ENCODE measurements at regions not wholly inside any gene's neighbourhood (a gene's known extent, or its start where the extent isn't known, plus 50 kb on each side); places are given as distances from the start of the nearest gene placed in this dataset.

- no peaks in the 10 kb centered on the region for H3K4me1 ChIP-seq
- TF ChIP-seq HOXB13 (CRISPR knock-in tag; IDR thresholded peaks at IDR 0.05; ENCODE audit: low read depth) (no peak), ELK1 (IDR thresholded peaks at IDR 0.05; ENCODE audit: low read depth, low read length) (no peak), EHMT2 (IDR thresholded peaks at IDR 0.05; ENCODE audit: low read depth) (no peak), POLR2A (IDR thresholded peaks at IDR 0.05; ENCODE audit: low read length) (no peak), KDM5A (IDR thresholded peaks at IDR 0.05) (no peak), TFCP2L1 (CRISPR knock-in tag; IDR thresholded peaks at IDR 0.05) (no peak)
- ChIA-PET CTCF (interaction anchor here (0.7 to 1.1 kb wide), 2 partner anchors 13 to 23 kb away, joined by 3 read pairs; no protein-coding TSS in a partner anchor), POLR2A (no interaction called here)
- 23% methylated on average over 10 of the region's 10 CpGs for WGBS (ENCODE audit: missing lambda C conversion rate)
- H3K4me2 ChIP-seq: no peak overlapping the region
- ATAC-seq: no peak
- no peak for FAIRE-seq
- H3K9me3 ChIP-seq: no peaks in the 10 kb centered on the region
- no peak for DNase-seq (ENCODE audit: low read depth in 1 of 2, low spot score in 1 of 2)
- no peak overlapping the region for H3K27ac ChIP-seq
- no peak overlapping the region for H3K4me3 ChIP-seq
Observed at GRCh38 chr10:133035952-133036351, 51.8 kb upstream of the ADGRA1 start.

- TF ChIP-seq CHD2 (IDR thresholded peaks at IDR 0.05; ENCODE audit: low read length, partially characterized antibody) (peak; percentile 60), FOXS1 (CRISPR knock-in tag; IDR thresholded peaks at IDR 0.05) (no peak), NR3C1 (IDR thresholded peaks at IDR 0.05) (no peak), SREBF2 (IDR thresholded peaks at IDR 0.05) (no peak), CHD4 (IDR thresholded peaks at IDR 0.05; ENCODE audit: borderline replicate concordance) (no peak), FOSL2 (IDR thresholded peaks at IDR 0.05) (no peak), FOSL2 (CRISPR knock-in tag; IDR thresholded peaks at IDR 0.05) (no peak), HES2 (IDR thresholded peaks at IDR 0.05) (no peak), RFX5 (IDR thresholded peaks at IDR 0.05) (no peak), ZC3H11A (IDR thresholded peaks at IDR 0.05) (no peak), GATA3 (IDR thresholded peaks at IDR 0.05; ENCODE audit: borderline replicate concordance) (no peak), CBX2 (IDR thresholded peaks at IDR 0.05; ENCODE audit: borderline replicate concordance, low read depth) (no peak), EP300 (IDR thresholded peaks at IDR 0.05) (no peak), MYC (IDR thresholded peaks at IDR 0.05; ENCODE audit: borderline replicate concordance, low read length) (no peak), BHLHE40 (IDR thresholded peaks at IDR 0.05; ENCODE audit: low read depth, low read length) (no peak), FOSB (CRISPR knock-in tag; IDR thresholded peaks at IDR 0.05) (no peak), REST (IDR thresholded peaks at IDR 0.05) (peak; percentile 57), MAFK (IDR thresholded peaks at IDR 0.05; ENCODE audit: partially characterized antibody) (no peak)
- Histone ChIP-seq H3K4me3 (no peak overlapping the region), H3K4me2 (no peak overlapping the region), H3K27ac (no peak overlapping the region), H3K9me3 (no peaks in the 10 kb centered on the region), H3K4me1 (no peaks in the 10 kb centered on the region)
- DNase-seq (ENCODE audit: low read depth in 1 of 2, low spot score in 1 of 2) (no peak), ATAC-seq (no peak), FAIRE-seq (no peak)
- WGBS (ENCODE audit: missing lambda C conversion rate): 15% methylated on average over 7 of the region's 10 CpGs
- ChIA-PET CTCF (no interaction called here), POLR2A (no interaction called here)
Observed at GRCh38 chr10:133034762-133035161, 53.0 kb upstream of the ADGRA1 start.

All from A549 (cell line).